SU-DHL-6 (cell line): ENCODE measurements at regions not wholly inside any gene's neighbourhood (a gene's known extent, or its start where the extent isn't known, plus 50 kb on each side); places are given as distances from the start of the nearest gene placed in this dataset.

ENCODE experiments used
- CTCF ChIP-seq: fragments of 200-600 bp; sonication (generic); IDR thresholded peaks from one replicate; pipeline ENCODE4 v1.5.1; 2017; ENCODE audit warnings: antibody characterized with exemption, mild to moderate bottlenecking, low read length, moderate library complexity; ENCODE audit not compliant: insufficient read depth, poor library complexity, severe bottlenecking
- EZH2phosphoT487 ChIP-seq: fragments of 200-600 bp; sonication (generic), shearing (Covaris generic); conservative IDR thresholded peaks from 2 replicates; pipeline ENCODE4 v1.6.1; 2018; ENCODE audit warnings: mild to moderate bottlenecking, antibody characterized with exemption, low read length, moderate library complexity, mixed read lengths

DNA sequence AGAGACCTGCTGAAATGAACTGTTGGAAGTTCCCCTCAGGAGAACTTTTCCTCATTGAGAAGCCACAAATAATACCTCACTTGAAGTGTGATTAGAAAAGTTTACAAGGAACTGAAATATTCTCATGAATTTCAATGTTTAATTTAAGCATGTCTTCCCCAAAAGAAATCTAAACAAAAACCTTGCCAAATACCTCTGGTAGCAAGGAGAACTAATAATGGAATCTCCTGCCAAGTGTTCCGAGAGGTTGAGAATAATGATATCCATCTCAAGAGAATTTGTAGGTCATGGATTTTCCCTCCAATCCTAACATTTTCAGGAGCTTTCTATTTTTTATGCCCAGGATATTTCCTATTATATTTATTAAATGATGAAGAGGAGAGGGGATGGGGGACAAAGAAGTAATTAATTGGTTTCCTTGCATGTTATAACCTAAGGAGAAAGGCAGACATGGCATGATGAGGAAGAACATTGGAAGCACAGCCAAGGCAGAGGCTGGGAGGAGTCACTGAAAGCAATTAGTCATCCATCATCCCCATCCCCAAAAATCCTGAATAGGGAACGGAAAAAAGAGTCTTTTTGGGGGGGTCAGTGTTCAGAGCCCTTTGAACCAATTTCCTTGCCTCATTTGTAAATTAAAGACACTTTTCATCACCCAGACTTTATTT, 93.6 kb upstream of the IL6 start:
- TF ChIP-seq EZH2phosphoT487 (no peak), CTCF (no peak)
